ENCODE measurements at regions not wholly inside any gene's neighbourhood (a gene's known extent, or its start where the extent isn't known, plus 50 kb on each side); places are given as distances from the start of the nearest gene placed in this dataset.

DNA sequence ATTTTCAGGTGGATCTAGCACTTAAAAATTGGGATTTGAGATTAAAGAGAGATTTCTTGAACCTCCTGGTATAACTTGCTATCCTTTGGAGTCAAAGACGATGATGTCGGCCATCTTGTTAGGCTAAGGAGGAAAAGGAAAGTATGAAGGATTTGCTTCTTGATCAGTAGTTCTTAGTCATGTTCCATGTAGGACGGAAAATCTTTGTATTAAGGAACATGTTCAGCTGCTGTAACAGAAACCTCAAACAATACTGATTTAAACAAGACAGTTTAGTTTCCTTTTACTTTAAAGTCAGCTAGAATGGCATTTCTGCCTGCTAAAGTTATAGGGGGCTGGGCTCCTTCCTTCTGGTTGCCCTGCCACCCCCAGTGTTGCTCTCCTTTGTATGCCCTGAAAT lies 56.4 kb upstream of the MGAT5 start:
- Histone ChIP-seq H3K4me2 (ENCODE audit: insufficient read depth in 1 of 2, low read depth in 2 of 2, low read length in 2 of 2) (no peak overlapping the region), H3K36me3 (ENCODE audit: control insufficient read depth in 2 of 4, insufficient read depth in 4 of 4, low read length in 3 of 4) (no peaks in the 10 kb centered on the region), H3K9me3 (ENCODE audit: insufficient read depth in 2 of 2, low read depth in 1 of 2, low read length in 1 of 2) (no peaks in the 10 kb centered on the region), H3K4ac (replicated peaks; ENCODE audit: insufficient read length, low read depth, low read length) (no peak overlapping the region), H4K5ac (ENCODE audit: insufficient read length, low read depth, low read length) (no peak overlapping the region), H2BK120ac (replicated peaks; ENCODE audit: low read depth, low read length) (no peak overlapping the region), H2AFZ (ENCODE audit: low read length) (no peak overlapping the region), H2BK12ac (ENCODE audit: low read depth, low read length) (no peak overlapping the region), H3K27me3 (replicated peaks in 1 of 4; ENCODE audit: control insufficient read depth in 3 of 4, extremely low read depth in 1 of 4, insufficient read depth in 3 of 4, low read length in 3 of 4) (no peaks in the 10 kb centered on the region), H3K9ac (replicated peaks in 1 of 4; ENCODE audit: extremely low read depth in 1 of 4, low read depth in 3 of 4, low read length in 3 of 4) (no peak overlapping the region), H3K4me3 (ENCODE audit: extremely low read depth in 1 of 4, insufficient read depth in 2 of 4, low read depth in 3 of 4, low read length in 4 of 4) (no peak overlapping the region), H2BK20ac (ENCODE audit: low read length) (no peak overlapping the region), H4K91ac (replicated peaks; ENCODE audit: insufficient read length, low read length) (no peak overlapping the region), H2BK15ac (ENCODE audit: low read length) (no peak overlapping the region), H2BK5ac (ENCODE audit: low read depth, low read length) (no peak overlapping the region), H3K14ac (ENCODE audit: insufficient read length) (no peak overlapping the region), H3K18ac (ENCODE audit: extremely low read depth, low read length) (no peak overlapping the region), H3K79me1 (ENCODE audit: low read depth, low read length) (peaks cover 6% of the 10 kb centered on the region; the same call in 1 of the 2 replicates), H3K27ac (ENCODE audit: low read depth, low read length) (no peak overlapping the region), H3K23me2 (ENCODE audit: low read depth, low read length) (no peaks in the 10 kb centered on the region), H3K4me1 (replicated peaks in 1 of 4; ENCODE audit: control insufficient read depth in 3 of 4, insufficient read depth in 4 of 4, low read length in 3 of 4) (peaks cover 4 to 11% (median 6%) of the 10 kb centered on the region in 4 experiments), H4K8ac (ENCODE audit: extremely low read depth, insufficient read depth, low read length) (no peak overlapping the region), H2AK5ac (ENCODE audit: low read depth, low read length) (no peak overlapping the region), H4K20me1 (replicated peaks in 1 of 2; ENCODE audit: control insufficient read depth in 1 of 2, insufficient read depth in 2 of 2, low read length in 2 of 2) (peaks cover 0 to 4% of the 10 kb centered on the region in 2 experiments), H3K23ac (ENCODE audit: insufficient read length) (no peak overlapping the region), H3K79me2 (ENCODE audit: control insufficient read depth in 1 of 2, insufficient read depth in 2 of 2, low read length in 2 of 2) (peaks cover 0 to 84% of the 10 kb centered on the region in 2 experiments; a peak in 3 of 4 replicates), H3K56ac (replicated peaks; ENCODE audit: insufficient read length, low read depth, low read length) (no peak overlapping the region)
- CTCF ChIA-PET (ENCODE audit: partially characterized antibody) = interaction anchor here (0.9 to 12.8 kb wide), 10 partner anchors 8 to 85 kb away, joined by 3 to 240 read pairs (median 4); no protein-coding TSS in a partner anchor
- DNase-seq (ENCODE audit: low read depth in 1 of 2, low spot score in 2 of 2) = no peak
- no peak for FAIRE-seq
- WGBS, 2 experiments (ENCODE audit: extremely low coverage in 1 of 2, insufficient coverage in 1 of 2, insufficient read length in 1 of 2, insufficient replicate concordance in 2 of 2, low coverage in 1 of 2, low lambda C conversion rate in 2 of 2, missing lambda C conversion rate in 1 of 2) = 92% methylated on average over 3 of the region's 3 CpGs; no CpG with 5 or more reads in 1 of the 2 experiments
- TF ChIP-seq TAF1 (IDR thresholded peaks at IDR 0.05; ENCODE audit: low read depth, low read length) (no peak), FOSL1 (IDR thresholded peaks at IDR 0.05; ENCODE audit: insufficient read depth, low read depth, low read length) (no peak), SRF (IDR thresholded peaks at IDR 0.05; ENCODE audit: low read depth, low read length) (no peak), SP1 (IDR thresholded peaks at IDR 0.05; ENCODE audit: low read depth, low read length) (no peak), EGR1 (IDR thresholded peaks at IDR 0.05; ENCODE audit: borderline replicate concordance, low read depth, low read length) (no peak), YY1 (IDR thresholded peaks at IDR 0.05; ENCODE audit: low read depth, low read length) (0 out of 2 replicates have a peak, but pooled peaks have one; percentile 63), BRCA1 (IDR thresholded peaks at IDR 0.05; ENCODE audit: low read depth, low read length) (no peak), GABPA (IDR thresholded peaks at IDR 0.05; ENCODE audit: borderline replicate concordance, insufficient read depth, low read length) (no peak)
- POLR2A ChIA-PET (ENCODE audit: partially characterized antibody) = no interaction called here

All from H1 (cell line).